ENCODE measurements at regions not wholly inside any gene's neighbourhood (a gene's known extent, or its start where the extent isn't known, plus 50 kb on each side); places are given as distances from the start of the nearest gene placed in this dataset.

DNA sequence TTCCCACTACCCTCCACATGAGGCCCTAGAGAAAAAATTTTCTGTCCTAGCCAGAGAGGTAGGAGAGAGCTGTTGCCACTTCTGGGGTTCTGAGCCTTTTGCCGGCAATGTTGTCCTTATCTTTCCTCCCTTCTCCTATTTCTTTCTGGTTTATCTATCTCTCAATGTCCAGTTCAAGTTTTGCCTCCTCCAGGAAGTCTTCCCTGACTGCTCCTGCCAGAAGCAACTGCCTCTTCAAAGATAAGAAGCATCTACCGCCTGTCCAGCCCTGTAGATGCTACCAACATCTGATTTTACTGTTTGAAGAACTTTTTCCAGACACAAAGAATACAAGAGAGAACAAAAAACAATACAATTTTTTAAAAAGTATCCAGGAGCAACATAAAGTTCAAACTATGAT, 220.8 kb upstream of the KLHL29 start:
- no peaks in the 10 kb centered on the region for H3K4me1 ChIP-seq (ENCODE audit: control insufficient read depth in 3 of 3, insufficient read depth in 3 of 3, low read length in 3 of 3)
- no peak overlapping the region for H3K9ac ChIP-seq (ENCODE audit: low read depth in 1 of 3, low read length in 3 of 3)
- H3K27ac ChIP-seq (ENCODE audit: low read depth, low read length), result no peak overlapping the region
- H3K27me3 ChIP-seq (ENCODE audit: control insufficient read depth in 3 of 3, insufficient read depth in 3 of 3, low read length in 3 of 3), result peaks cover 0 to 1% (median 0%) of the 10 kb centered on the region in 3 donors
- H3K9me3 ChIP-seq (ENCODE audit: control insufficient read depth in 3 of 3, low read length in 3 of 3), result no peaks in the 10 kb centered on the region
- H3K4me3 ChIP-seq (ENCODE audit: low read length in 3 of 3), result no peak overlapping the region
- no peaks in the 10 kb centered on the region for H3K36me3 ChIP-seq (ENCODE audit: control insufficient read depth in 3 of 3, insufficient read depth in 3 of 3, low read length in 3 of 3)

DNA sequence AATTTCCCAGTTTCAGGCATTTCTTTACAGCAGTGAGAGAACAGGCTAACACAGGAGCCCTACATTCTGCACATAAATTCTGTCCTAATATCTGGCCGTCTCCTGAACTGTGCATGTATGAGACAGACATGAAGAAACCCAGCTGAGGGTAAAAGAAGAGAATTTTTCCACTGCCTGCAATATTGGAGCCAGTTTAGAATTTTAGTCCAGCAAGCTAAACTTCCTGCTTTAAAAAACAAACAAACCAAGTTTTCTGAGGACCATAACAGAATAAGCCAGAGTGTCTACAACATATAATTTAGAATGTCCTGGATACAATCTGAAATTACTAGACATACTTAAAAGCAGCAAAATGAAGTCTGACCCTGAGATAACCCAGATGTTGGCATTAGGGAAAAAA, 215.1 kb upstream of the KLHL29 start:
- H3K27me3 ChIP-seq (ENCODE audit: control insufficient read depth in 3 of 3, insufficient read depth in 3 of 3, low read length in 3 of 3), result peaks cover 0 to 3% (median 0%) of the 10 kb centered on the region in 3 donors
- no peak overlapping the region for H3K4me3 ChIP-seq (ENCODE audit: low read length in 3 of 3)
- no peak overlapping the region for H3K9ac ChIP-seq (ENCODE audit: low read depth in 1 of 3, low read length in 3 of 3)
- H3K4me1 ChIP-seq (ENCODE audit: control insufficient read depth in 3 of 3, insufficient read depth in 3 of 3, low read length in 3 of 3), result no peaks in the 10 kb centered on the region
- H3K36me3 ChIP-seq (ENCODE audit: control insufficient read depth in 3 of 3, insufficient read depth in 3 of 3, low read length in 3 of 3), result no peaks in the 10 kb centered on the region
- no peak overlapping the region for H3K27ac ChIP-seq (ENCODE audit: low read depth, low read length)
- no peaks in the 10 kb centered on the region for H3K9me3 ChIP-seq (ENCODE audit: control insufficient read depth in 3 of 3, low read length in 3 of 3)

DNA sequence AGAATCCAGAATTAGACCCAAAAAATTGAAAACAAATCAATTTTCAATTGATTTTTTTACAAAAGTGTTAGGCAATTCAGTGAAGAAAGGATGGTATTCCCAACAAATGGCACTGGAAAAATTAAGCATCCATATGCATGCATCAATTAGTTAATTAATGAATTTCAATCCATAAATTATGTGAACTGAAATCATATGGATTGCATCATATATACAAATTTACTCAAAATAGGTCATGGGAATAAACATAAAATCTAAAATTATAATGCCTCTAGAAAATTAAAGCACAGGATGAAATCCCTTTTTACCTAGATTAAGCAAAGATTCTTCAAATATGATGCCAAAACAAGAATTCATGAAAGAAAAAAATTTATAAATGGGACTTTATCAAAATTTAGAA, 213.9 kb upstream of the KLHL29 start:
- peaks cover 0 to 3% (median 0%) of the 10 kb centered on the region in 3 donors for H3K27me3 ChIP-seq (ENCODE audit: control insufficient read depth in 3 of 3, insufficient read depth in 3 of 3, low read length in 3 of 3)
- no peak overlapping the region for H3K27ac ChIP-seq (ENCODE audit: low read depth, low read length)
- H3K4me1 ChIP-seq (ENCODE audit: control insufficient read depth in 3 of 3, insufficient read depth in 3 of 3, low read length in 3 of 3), result no peaks in the 10 kb centered on the region
- no peak overlapping the region for H3K9ac ChIP-seq (ENCODE audit: low read depth in 1 of 3, low read length in 3 of 3)
- no peaks in the 10 kb centered on the region for H3K36me3 ChIP-seq (ENCODE audit: control insufficient read depth in 3 of 3, insufficient read depth in 3 of 3, low read length in 3 of 3)
- H3K9me3 ChIP-seq (ENCODE audit: control insufficient read depth in 3 of 3, low read length in 3 of 3), result no peaks in the 10 kb centered on the region
- no peak overlapping the region for H3K4me3 ChIP-seq (ENCODE audit: low read length in 3 of 3)

DNA sequence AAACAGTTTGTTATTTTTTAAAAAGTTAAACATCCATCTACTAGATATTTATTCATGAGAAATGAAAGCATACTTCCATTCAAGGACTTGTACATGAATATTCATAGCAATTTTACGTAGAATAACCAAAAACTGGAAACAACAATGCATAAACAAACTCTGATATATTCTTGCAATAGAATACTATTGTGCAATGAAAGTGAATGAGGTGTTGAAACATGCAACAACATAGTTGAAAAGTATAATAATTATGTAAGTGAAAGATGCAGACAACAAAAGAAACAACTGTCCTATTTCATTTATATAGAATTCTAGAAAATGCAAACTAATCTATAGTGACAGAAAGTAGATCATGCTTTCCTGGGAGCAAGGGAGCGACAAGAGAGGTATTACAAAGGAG, 206.6 kb upstream of the KLHL29 start:
- H3K9me3 ChIP-seq (ENCODE audit: control insufficient read depth in 3 of 3, low read length in 3 of 3), result peaks cover 0 to 5% (median 0%) of the 10 kb centered on the region in 3 donors

DNA sequence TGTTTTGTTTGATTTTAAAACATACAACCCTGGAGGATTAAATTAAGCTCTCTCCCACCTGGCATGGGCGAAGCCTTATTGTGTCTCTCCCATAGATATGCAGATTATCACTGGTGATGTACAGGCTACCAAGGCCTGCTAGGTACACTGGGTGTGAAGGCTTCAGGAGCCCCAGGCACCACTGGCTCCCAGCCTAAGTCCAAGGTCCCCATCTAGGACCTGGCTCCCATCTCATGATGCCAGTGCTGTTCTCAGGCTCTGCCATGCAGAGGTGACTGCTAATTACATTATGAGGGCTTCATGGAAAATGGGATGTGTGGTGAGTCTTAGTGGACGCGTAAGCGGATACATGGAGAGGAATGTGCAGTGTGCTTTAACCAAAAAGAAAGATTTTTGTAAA, 201.2 kb upstream of the KLHL29 start:
- Histone ChIP-seq H3K4me1 (ENCODE audit: control insufficient read depth in 3 of 3, insufficient read depth in 3 of 3, low read length in 3 of 3) (no peaks in the 10 kb centered on the region), H3K36me3 (ENCODE audit: control insufficient read depth in 3 of 3, insufficient read depth in 3 of 3, low read length in 3 of 3) (no peaks in the 10 kb centered on the region), H3K27ac (ENCODE audit: low read depth, low read length) (no peak overlapping the region), H3K4me3 (ENCODE audit: low read length in 3 of 3) (no peak overlapping the region), H3K9me3 (ENCODE audit: control insufficient read depth in 3 of 3, low read length in 3 of 3) (peaks cover 0 to 5% (median 0%) of the 10 kb centered on the region in 3 donors), H3K27me3 (ENCODE audit: control insufficient read depth in 3 of 3, insufficient read depth in 3 of 3, low read length in 3 of 3) (no peaks in the 10 kb centered on the region), H3K9ac (ENCODE audit: low read depth in 1 of 3, low read length in 3 of 3) (no peak overlapping the region)

More for the DNA sequence above, 206.6 kb upstream of the KLHL29 start:
- Histone ChIP-seq H3K4me1 (ENCODE audit: control insufficient read depth in 3 of 3, insufficient read depth in 3 of 3, low read length in 3 of 3) (no peaks in the 10 kb centered on the region), H3K4me3 (ENCODE audit: low read length in 3 of 3) (no peak overlapping the region), H3K9ac (ENCODE audit: low read depth in 1 of 3, low read length in 3 of 3) (no peak overlapping the region), H3K27ac (ENCODE audit: low read depth, low read length) (no peak overlapping the region), H3K36me3 (ENCODE audit: control insufficient read depth in 3 of 3, insufficient read depth in 3 of 3, low read length in 3 of 3) (no peaks in the 10 kb centered on the region), H3K27me3 (ENCODE audit: control insufficient read depth in 3 of 3, insufficient read depth in 3 of 3, low read length in 3 of 3) (no peaks in the 10 kb centered on the region)

DNA sequence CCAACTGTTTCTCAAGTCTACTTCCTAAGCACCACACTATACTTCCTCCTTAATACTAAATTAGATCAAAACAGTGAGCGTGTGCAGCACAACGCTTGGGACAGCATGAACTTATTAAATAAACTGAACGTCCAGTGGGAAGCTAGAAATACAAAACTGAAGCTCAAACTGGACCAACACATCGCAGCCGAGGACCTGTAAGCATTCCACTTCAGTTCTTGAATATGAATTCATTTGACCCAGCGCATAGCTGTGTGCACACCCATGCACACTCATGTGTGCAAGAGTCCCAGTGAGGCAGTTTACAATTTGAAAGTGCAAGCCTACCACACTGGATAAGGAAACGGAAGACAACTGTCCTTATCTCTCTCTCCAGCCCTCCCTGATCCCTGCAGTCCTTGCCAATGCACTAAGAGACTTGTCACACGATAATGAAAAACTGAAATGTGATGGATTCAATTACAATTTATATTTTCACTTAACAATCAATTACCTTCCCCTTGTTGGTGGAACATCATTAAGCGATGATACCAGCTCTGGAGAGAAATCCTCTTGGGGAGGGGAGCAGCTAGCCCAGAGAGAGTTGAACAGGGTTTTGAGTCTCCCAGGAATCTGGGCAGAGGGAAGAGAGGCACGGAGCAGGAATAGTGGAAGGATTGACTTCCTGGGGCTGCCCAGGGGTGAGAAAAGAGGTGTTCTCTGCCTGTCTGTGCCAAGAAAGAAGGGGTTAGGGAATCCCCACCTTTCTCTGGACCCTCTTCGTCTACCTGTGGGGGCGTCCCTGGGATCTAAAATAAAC, 186.5 kb upstream of the KLHL29 start:
- no peaks in the 10 kb centered on the region for H3K36me3 ChIP-seq (ENCODE audit: control insufficient read depth in 3 of 3, insufficient read depth in 3 of 3, low read length in 3 of 3)
- H3K9me3 ChIP-seq (ENCODE audit: control insufficient read depth in 3 of 3, low read length in 3 of 3), result no peaks in the 10 kb centered on the region
- no peak overlapping the region for H3K4me3 ChIP-seq (ENCODE audit: low read length in 3 of 3)
- no peak overlapping the region for H3K9ac ChIP-seq (ENCODE audit: low read depth in 1 of 3, low read length in 3 of 3)
- peaks cover 0 to 6% (median 0%) of the 10 kb centered on the region in 3 donors for H3K27me3 ChIP-seq (ENCODE audit: control insufficient read depth in 3 of 3, insufficient read depth in 3 of 3, low read length in 3 of 3)
- no peaks in the 10 kb centered on the region for H3K4me1 ChIP-seq (ENCODE audit: control insufficient read depth in 3 of 3, insufficient read depth in 3 of 3, low read length in 3 of 3)
- H3K27ac ChIP-seq (ENCODE audit: low read depth, low read length), result no peak overlapping the region

DNA sequence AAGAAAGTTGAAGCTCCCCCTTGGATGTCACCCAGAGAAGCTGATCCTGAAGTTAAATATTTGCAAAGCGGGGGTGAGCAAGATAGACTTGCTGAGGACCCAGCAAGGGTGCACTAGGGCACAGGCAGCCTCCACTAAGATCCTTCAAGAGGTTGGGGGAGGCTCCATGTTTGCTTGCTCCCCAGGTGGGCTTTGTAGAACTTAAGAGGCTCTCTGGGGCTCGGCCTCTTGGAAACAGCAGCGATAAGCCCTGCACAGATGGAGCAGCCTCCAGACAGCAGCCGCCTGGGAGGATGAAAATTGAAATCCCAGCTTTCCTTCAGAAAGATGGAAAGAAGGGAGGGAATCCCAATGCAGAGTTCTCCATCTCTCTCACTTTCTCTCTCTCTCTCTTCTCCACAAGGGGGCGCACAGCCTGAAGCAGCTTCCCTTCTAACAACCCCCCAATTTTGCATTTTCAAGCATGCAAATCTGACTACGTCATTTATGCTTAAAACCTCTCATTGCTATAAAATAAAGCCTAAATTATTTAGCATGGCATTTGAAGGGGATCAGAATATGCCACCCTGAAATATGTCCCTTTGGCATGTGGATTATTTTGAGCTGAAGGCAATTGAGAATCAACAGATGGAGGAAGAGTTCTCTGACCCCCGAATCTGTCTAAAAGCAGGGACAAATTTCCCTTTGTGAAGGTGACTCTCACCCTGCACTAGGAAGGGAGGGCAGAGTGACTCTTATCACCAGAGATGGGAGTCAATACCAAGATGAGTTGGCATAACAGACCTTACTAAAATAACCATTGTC, 185.7 kb upstream of the KLHL29 start:
- Histone ChIP-seq H3K27ac (ENCODE audit: low read depth, low read length) (no peak overlapping the region), H3K4me3 (ENCODE audit: low read length in 3 of 3) (no peak overlapping the region), H3K9ac (ENCODE audit: low read depth in 1 of 3, low read length in 3 of 3) (no peak overlapping the region), H3K9me3 (ENCODE audit: control insufficient read depth in 3 of 3, low read length in 3 of 3) (no peaks in the 10 kb centered on the region), H3K36me3 (ENCODE audit: control insufficient read depth in 3 of 3, insufficient read depth in 3 of 3, low read length in 3 of 3) (no peaks in the 10 kb centered on the region), H3K27me3 (ENCODE audit: control insufficient read depth in 3 of 3, insufficient read depth in 3 of 3, low read length in 3 of 3) (peaks cover 0 to under 1% (median 0%) of the 10 kb centered on the region in 3 donors), H3K4me1 (ENCODE audit: control insufficient read depth in 3 of 3, insufficient read depth in 3 of 3, low read length in 3 of 3) (no peaks in the 10 kb centered on the region)

DNA sequence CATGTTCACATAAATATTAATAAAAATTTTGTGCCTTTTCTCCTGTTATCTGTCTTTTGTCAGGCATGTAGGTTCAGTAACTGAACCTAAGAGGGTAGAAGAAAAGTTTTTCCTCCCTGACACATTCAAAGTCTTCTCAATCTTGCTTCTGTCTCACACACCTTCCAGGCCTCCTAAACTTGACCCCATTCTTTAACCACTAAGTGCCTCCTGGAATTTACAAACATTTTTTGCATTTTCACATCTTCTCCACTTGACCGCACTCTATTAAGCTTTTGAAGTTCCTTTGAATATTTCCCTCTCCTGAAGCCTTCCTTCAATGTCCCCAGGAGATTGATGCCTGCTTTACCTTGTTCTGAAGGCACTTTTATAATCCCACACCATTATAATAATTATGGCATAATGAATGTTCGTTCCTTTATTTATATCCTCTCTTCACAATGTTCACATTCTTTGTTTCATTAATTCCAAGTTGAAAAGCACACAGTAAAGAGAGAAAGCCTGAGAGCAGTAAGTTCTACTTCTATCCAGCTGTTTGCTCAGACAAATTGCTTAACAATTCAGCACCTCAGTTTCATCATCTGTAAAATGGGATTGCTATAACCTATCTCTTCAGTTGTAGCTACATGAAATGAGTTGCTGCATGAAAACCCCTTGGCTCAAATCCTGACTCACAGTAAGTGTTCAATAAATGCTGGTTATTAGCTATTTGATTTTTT, 184.8 kb upstream of the KLHL29 start:
- no peaks in the 10 kb centered on the region for H3K27me3 ChIP-seq (ENCODE audit: control insufficient read depth in 3 of 3, insufficient read depth in 3 of 3, low read length in 3 of 3)
- no peaks in the 10 kb centered on the region for H3K4me1 ChIP-seq (ENCODE audit: control insufficient read depth in 3 of 3, insufficient read depth in 3 of 3, low read length in 3 of 3)
- no peak overlapping the region for H3K27ac ChIP-seq (ENCODE audit: low read depth, low read length)
- H3K9me3 ChIP-seq (ENCODE audit: control insufficient read depth in 3 of 3, low read length in 3 of 3), result no peaks in the 10 kb centered on the region
- no peak overlapping the region for H3K4me3 ChIP-seq (ENCODE audit: low read length in 3 of 3)
- H3K9ac ChIP-seq (ENCODE audit: low read depth in 1 of 3, low read length in 3 of 3), result no peak overlapping the region
- no peaks in the 10 kb centered on the region for H3K36me3 ChIP-seq (ENCODE audit: control insufficient read depth in 3 of 3, insufficient read depth in 3 of 3, low read length in 3 of 3)

DNA sequence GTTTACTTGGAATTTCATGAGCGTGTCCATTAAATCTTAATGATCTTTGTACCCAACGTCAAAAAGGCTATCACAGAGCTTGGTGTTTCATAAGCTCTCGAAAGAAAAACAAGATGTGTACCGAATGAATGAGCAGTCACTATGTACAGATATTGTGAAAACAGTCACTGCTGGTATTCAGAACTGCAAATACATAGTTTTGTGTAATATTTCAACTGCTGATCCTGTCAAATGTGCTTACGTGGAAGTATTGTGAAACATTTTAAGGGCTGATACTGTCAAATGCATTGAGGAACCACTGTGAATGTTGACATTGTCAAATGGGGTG, 184.2 kb upstream of the KLHL29 start:
- Histone ChIP-seq H3K4me3 (ENCODE audit: low read length in 3 of 3) (no peak overlapping the region), H3K4me1 (ENCODE audit: control insufficient read depth in 3 of 3, insufficient read depth in 3 of 3, low read length in 3 of 3) (peaks cover 0 to 1% (median 0%) of the 10 kb centered on the region in 3 donors)

DNA sequence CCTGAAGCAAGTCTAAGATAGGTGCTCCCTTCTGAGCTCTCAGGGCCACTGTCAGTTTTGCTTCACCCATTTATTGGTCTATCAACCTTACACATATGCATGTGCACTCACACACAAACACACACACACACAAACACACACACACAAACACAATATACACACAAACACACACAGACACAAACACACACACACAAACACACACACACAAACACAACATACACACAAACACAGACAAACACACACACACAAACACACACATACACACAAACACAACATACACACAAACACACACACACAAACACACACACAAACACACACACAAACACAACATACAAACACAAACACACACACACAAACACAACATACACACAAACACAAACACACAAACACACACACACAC, 181.6 kb upstream of the KLHL29 start:
- Histone ChIP-seq H3K4me3 (ENCODE audit: low read length in 3 of 3) (no peak overlapping the region), H3K9me3 (ENCODE audit: control insufficient read depth in 3 of 3, low read length in 3 of 3) (no peaks in the 10 kb centered on the region)

More for the DNA sequence above, 184.2 kb upstream of the KLHL29 start:
- no peak overlapping the region for H3K9ac ChIP-seq (ENCODE audit: low read depth in 1 of 3, low read length in 3 of 3)
- no peak overlapping the region for H3K27ac ChIP-seq (ENCODE audit: low read depth, low read length)
- H3K36me3 ChIP-seq (ENCODE audit: control insufficient read depth in 3 of 3, insufficient read depth in 3 of 3, low read length in 3 of 3), result no peaks in the 10 kb centered on the region
- no peaks in the 10 kb centered on the region for H3K27me3 ChIP-seq (ENCODE audit: control insufficient read depth in 3 of 3, insufficient read depth in 3 of 3, low read length in 3 of 3)
- H3K9me3 ChIP-seq (ENCODE audit: control insufficient read depth in 3 of 3, low read length in 3 of 3), result no peaks in the 10 kb centered on the region

More for the DNA sequence above, 181.6 kb upstream of the KLHL29 start:
- H3K27me3 ChIP-seq (ENCODE audit: control insufficient read depth in 3 of 3, insufficient read depth in 3 of 3, low read length in 3 of 3), result peaks cover 0 to 3% (median 0%) of the 10 kb centered on the region in 3 donors
- H3K36me3 ChIP-seq (ENCODE audit: control insufficient read depth in 3 of 3, insufficient read depth in 3 of 3, low read length in 3 of 3), result no peaks in the 10 kb centered on the region
- H3K9ac ChIP-seq (ENCODE audit: low read depth in 1 of 3, low read length in 3 of 3), result no peak overlapping the region
- no peak overlapping the region for H3K27ac ChIP-seq (ENCODE audit: low read depth, low read length)
- peaks cover 0 to 4% (median 0%) of the 10 kb centered on the region in 3 donors for H3K4me1 ChIP-seq (ENCODE audit: control insufficient read depth in 3 of 3, insufficient read depth in 3 of 3, low read length in 3 of 3)
